COR-L47 (cell line): ENCODE measurements at regions not wholly inside any gene's neighbourhood (a gene's known extent, or its start where the extent isn't known, plus 50 kb on each side); places are given as distances from the start of the nearest gene placed in this dataset.
A peak's percentile ranks its signal among the peaks of the same experiment; 100 is the strongest.
"Not testable (repeated sequence)": the region's sequence is repeated elsewhere in the genome, so short reads cannot be mapped to it uniquely, and the experiment has no call there.

Experiments used
- DNase-seq: peaks from one replicate; lab custom pipeline; 2025; lab: John Stamatoyannopoulos, UW

DNA sequence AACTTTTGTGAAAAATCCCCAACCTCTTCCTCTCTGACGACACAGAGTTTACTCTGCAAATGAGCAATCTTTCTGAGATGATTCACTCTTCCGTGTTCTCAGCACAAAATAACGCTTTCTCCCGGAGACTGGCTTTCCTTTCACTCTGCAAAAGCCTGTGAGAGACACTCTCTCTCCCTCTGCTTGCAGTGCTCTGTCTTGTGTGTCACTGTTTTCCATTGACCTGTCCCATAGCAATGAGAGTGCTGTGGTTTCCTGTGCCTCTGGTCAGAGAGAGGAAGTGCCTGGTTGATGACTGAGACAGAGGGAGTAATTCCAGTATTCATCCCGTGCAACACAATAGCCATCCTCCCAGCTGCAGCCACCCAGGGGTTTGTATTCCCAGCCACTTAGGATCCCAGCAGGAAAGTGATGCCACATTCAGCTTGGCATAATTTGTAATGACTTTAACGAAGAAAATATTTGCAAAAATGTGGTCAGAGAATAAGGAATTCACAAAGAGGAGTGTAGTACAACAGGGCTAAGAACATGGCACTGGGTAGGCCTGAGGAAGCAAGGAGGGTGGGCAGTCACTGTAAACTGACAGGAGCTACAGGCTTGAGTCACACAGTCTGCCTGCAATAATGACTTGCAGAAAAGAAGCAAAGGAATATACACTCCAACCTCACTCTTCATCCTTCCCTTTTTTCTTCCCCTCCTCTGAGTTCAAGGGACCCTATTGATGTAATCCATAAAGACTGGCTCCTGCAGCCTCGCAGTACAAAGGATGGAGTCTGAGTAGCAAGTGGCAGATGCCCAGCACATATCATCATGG, 463.5 kb upstream of the RGMB start:
- DNase-seq = peak; percentile 46

DNA sequence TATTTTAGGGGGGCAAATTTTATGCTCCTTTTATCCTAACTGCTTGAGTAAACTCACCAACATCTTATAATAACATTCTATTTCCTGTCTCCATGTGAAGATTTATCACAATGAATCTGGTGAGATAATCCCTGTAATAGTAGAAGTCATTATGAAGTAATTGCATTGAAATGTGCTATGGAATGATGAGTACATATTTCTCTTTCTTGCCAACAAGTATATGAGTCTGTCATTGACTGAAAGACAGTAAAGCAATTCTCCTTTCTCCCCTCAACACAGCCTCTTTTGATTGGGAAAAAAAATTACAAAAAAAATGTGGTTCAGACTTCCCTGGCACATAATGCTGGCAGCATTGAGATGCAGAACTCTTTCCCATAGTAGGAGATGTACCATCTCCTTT, 459.2 kb upstream of the RGMB start:
- DNase-seq = no peak

DNA sequence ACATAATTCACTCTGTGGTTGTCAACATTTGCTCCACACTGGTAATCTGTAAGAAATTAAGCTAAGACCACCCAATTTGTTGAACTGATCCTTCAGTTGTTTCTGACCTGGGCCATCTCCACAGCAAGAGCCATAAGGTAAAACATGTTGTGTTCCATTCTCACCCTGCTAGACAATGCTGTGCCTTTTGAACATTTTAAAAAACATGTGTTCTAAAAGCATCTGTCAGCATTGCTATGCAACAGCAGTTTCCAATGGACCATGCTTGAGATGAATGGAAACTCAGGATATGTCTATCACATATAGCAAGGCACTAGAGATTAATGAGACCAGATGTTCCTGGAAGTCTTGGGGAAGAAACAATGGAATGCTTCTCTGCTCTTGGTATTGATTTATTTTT, 455.1 kb upstream of the RGMB start:
- no peak for DNase-seq

DNA sequence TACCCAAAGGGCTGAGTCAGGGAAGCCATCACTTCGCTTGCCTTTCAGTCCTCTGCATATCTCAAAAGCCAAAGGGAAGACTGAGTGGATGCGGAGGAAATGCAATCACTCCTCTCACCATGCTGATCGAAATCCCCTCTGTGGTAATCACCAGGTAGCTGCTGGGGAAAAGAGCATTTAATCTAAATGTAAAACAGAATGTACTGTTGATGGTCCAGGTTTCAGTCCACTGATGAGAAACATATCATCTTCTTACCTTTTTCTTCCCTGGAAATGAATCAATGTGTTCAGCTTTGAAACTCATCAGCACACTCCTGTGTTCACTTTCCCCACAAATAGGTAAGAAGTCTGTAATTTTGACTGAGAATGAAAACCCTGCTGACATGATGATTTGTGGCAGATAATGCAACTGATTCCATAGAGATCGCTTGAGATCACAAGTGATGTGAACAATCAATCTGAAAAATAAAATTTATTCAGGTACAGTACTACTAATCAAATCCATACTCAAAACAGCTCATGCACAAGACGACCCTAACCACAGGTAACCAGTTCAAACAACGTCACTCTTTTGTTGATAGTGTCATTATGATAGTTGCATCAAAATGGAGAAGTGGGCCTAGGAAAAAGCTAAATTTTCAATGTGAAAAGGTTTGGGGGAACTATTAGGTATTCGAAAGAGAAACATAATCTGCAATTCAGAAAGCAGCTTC, 454.0 kb upstream of the RGMB start:
- DNase-seq = no peak

DNA sequence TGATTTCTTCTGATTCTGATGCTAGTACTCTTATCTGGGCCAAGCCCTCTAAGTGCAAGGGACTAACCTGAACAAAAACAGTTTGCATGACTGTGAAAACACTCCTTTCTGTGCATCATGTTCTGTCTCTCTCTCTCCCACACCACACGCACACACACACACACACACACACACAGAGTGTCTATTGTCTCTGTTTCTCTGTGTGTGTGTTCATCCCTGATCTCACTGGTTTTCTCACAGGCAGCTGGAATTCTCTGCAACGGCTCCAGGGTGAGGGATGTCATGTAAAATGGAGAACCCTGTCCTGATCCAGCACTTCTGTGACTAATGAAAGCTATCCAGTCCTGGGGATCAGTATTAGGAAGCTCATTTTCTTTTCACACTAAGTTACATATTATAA, 453.1 kb upstream of the RGMB start:
- DNase-seq = no peak

DNA sequence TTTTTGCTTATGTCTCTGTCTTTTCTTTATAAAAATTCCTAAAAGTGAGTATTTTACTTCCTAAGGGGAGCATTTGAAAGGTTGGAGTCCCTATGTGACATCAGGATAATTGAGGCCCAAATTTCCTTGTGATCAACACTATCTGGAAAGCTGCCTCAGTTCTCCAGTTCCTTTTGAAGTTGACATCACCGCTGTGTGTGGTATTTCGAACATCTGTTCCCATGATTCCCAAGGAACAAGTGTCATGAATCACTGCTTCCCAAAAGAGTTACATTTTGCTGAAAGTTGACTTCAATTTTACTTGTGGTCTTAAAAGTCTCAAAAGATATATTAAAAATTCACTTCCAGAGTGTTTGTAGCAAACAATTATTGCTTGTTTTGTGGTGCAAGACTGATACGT, 452.1 kb upstream of the RGMB start:
- DNase-seq = no peak

DNA sequence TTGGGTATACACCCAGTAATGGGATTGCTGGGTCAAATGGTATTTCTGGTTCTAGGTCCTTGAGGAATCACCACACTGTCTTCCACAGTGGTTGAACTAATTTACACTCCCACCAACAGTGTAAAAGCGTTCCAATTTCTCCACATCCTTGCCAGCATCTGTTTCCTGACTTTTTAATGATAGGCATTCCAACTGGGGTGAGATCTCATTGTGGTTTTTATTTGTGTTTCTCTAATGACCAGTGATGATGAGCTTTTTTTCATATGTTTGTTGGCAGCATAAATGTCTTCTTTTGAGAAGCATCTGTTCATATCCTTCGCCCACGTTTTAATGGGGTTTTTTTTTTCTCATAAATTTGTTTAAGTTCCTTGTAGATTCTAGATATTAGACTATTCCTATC, 448.3 kb upstream of the RGMB start:
- not testable (repeated sequence) for DNase-seq

DNA sequence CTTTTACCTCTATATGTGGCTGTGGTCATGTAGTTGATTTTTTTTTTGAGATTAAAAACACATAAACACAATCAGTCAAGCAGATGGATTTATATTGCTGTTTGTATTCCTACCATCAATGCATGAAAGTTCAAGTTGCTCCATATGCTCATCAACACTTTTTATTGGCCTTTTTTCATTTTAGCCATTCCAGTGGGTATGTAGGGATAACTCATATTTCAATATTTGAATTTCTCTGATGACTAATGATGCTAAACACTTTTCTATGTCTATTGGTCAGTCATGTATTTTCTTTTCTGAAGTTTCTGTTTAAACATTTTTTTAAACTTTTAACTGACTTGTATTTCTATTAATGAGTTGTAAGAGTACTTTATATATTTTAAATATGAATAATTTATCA, 445.4 kb upstream of the RGMB start:
- DNase-seq = no peak

DNA sequence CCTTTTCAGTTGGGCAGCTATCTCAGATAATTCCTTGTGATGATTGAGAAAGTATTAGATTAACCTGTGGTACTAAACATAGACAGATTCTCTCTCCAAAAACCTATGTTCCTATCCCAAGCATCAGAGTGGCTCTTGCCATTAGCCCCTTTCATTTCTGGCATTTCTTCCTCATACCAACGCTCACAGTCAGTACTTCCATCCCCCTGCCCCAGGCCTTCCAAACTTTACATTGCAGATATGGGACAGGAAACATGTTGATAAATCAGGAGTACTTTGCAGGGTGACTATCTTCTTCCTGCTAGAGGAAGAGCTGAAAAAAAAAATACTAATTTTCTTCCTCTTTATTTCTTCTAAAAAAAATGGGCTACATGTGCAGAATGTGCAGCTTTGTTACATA, 442.6 kb upstream of the RGMB start:
- DNase-seq = no peak

DNA sequence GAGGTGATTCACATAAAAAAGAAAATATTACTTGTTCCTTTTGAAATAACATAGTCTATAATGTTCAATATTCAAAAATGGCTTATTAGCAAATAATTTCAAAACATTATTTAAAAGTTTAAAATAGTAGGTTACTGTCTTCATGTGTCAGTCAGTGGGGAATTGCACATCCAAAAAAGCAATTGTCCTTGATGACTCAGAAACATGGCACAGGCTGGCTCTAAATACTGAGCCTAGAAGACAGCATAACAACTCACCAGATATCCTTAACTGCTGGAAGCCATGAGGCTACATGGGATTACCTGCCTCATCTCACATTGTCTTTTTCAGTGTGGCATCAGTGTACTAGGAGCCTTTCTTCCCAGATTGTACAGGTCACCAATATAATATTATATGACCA, 439.5 kb upstream of the RGMB start:
- no peak for DNase-seq

DNA sequence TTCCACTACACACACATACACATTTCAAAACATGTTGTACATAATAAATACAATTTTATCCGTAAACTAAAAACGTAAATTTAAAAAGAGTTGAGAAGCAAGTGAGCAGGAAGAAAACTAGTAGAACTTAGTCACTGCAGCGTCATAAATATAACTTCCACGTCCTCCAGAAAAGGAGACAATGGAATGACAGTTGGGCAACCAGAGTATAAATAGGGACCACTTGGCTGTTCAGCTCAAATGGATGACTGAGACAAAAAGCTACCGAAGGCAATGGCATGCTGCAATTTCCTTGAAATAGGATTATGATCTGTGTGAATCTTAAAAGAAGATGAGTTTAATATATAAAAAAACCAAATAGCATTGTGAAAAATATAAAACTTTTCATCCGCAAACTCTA, 438.5 kb upstream of the RGMB start:
- no peak for DNase-seq

DNA sequence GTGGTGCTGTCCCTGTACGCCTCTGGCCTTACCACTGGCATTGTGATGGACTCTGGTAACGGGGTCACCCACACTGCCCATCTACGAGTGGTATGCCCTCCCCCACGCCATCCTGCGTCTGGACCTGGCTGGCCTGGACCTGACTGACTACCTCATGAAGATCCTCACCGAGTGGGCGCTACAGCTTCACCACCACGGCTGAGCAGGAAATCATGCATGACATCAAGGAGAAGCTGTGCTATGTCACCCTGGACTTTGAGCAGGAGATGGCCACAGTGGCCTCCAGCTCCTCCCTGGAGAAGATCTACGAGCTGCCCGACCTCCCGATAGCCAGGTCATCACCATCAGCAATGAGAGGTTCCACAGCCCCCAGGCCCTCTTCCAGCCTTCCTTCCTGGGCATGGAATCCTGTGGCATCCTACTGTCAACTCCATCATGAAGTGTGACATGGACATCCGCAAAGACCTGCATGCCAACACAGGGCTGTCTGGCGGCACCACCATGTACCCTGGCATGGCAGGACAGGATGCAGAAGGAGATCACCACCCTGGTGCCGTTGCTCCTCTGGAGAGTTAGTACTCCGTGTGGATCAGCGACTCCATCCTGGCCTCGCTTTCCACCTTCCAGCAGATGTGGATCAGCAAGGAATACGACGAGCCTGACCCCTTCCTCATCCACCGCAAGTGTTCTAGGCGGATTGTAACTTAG, 434.2 kb upstream of the RGMB start:
- no peak for DNase-seq

DNA sequence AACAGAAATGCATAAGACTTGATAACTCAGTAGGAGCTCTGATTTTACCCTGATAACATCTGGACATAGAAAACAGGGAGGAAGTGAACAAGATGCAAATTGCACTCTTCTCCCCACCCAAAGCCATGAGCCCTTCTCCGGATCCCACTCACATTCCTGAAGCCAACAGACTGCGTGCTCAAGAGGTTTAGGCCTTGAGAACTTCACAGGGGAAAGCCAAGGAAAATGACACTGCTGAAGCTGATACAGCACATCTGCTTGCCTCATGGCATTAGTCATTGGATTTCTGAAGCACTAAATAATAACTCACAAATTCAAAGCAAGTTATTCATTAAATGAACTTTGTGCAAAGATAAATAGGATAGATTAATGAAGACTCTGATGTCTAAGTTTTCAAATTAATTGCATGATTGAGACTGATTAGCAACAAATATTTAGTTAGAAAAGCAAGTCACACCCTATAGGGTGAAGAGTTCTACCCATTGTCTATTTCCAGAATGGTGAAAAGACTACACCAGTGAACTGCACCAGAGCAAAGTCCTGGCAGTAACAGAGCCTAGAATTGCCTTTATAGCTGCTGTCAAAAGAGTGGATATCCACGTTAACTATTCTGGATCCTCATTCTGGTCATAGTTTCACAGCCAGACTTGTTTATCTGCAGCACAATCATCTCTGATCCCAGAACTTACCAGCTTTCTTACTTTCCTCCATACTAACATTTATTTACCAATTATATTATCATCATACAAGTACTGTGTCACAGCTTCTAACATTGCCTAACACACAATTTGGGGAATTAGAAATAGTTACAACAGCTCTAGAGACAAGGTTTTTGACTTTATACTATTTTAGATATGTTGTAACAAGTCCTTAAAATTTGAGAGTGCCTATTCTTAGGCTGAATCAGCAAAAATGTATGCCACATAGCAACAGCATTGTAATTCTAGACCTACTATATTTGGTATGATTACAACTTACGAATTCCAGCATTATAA, 432.1 kb upstream of the RGMB start:
- DNase-seq = no peak

DNA sequence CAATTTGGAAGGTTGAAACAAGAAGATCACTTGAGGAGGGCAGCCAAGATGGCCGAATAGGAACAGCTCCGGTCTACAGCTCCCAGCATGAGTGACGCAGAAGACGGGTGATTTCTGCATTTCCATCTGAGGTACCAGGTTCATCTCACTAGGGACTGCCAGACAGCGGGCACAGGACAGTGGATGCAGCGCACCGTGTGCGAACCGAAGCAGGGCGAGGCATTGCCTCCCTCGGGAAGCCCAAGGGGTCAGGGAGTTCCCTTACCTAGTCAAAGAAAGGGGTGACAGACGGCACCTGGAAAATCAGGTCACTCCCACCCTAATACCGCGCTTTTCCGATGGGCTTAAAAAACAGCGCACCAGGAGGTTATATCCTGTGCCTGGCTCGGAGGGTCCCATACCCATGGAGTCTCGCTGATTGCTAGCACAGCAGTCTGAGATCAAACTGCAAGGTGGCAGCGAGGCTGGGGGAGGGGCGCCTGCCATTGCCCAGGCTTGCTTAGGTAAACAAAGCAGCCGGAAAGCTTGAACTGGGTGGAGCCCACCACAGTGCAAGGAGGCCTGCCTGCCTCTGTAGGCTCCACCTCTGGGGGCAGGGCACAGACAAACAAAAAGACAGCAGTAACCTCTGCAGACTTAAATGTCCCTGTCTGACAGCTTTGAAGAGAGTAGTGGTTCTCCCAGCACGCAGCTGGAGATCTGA, 430.4 kb upstream of the RGMB start:
- DNase-seq = not testable (repeated sequence)

DNA sequence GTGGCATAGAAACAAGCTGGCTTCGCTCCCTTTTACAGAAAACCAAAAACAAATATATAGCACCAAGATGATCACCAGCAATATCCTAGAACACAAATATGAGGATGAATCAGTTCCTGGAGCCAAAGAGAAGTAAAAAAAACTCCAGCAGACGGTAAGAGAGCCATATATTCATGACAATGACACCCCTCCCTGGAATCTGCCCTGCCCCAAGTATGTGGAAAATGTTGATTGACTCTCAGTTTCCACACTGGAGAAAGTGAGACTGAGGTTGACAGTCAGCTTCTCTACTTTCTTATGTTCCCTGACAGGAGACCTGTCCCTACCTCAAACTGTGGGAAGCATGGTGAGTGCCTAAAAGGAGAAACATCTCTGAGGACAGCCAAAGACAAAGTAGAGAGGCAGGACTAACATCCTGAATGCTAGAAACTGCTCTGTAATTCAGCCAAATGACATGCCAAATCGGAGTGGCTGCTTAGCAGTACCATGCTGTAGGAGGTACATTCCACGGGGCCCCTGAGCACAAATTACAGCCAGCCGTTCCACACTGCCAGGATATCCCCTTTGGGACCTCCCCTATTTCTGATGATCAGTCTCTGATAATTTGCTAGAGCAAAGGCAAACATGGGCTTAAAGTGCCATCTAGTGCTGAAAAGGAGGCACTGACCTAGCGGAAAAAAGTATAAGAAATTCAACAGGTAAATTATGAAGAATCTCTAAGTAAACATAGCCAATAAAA, 424.0 kb upstream of the RGMB start:
- DNase-seq = no peak

DNA sequence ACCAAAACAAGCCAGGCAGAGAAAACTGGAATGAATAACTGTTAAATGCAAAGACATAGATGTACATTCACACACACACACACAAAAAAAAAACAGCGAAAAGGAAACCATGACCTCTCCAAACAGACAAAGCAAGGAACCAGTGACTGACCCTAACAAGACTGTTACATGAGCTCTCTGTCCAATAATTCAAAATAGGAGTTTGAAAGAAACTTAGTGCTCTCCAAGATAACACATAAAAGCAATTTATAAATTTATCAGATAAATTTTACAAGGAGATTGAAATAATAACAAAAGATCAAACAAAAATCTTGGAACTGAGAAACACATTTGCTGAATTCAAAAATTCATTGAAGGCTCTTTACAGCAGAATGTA, 423.5 kb upstream of the RGMB start:
- DNase-seq = no peak

DNA sequence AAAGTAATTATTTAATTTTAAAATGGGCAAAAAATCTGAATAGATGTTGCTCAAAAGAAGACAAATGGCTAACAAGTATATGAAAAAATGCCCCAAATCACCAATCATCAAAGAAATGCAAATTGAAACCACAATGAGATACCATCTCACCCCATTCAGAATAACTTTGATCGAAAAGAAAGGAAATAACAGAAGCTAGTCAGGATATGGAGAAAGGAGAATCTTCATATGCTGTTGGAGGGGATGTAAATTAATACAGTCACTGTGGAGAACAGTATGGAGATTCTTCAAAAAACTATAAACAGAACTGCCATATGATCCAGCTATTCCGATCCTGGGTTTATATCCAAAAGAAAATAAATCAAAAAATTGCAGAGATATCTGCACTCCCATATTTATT, 418.5 kb upstream of the RGMB start:
- DNase-seq = no peak

DNA sequence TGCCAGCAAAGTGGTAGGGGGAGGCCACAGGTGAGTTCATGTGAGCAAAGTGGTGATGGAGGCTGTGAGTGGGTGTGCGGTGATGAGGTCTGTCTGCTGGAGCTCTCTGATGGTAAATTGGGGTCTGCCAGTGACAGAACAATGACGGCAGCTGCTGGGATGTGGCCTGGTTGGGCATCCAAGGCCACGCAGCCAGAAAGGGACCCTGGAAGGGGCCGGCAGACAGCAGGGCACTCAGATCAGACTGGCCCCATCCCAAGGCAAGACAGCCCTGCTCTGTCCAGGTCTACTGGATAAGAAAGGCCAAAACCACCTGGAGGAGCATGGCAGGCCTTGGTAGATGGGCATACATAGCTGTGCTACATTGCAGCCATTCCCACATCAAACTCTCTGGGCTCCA, 412.9 kb upstream of the RGMB start:
- no peak for DNase-seq

DNA sequence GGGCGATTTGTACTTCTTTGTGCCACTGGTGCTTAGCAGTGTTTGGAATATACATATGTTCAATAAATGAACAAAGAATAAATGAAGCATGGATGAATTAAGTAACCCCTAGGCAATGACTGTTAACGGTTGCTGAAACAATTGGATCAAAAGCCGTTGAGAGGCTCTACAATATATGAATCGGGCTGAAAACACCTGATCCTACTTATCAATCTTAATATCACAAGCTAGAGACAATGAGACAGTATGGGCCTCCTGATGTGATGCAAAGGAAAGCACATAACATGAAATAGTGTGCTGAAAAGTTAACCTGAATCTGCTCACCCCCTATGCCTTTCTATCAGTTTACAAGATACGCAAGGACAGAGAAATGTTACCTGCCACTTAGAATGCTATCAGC, 410.3 kb upstream of the RGMB start:
- DNase-seq = no peak

DNA sequence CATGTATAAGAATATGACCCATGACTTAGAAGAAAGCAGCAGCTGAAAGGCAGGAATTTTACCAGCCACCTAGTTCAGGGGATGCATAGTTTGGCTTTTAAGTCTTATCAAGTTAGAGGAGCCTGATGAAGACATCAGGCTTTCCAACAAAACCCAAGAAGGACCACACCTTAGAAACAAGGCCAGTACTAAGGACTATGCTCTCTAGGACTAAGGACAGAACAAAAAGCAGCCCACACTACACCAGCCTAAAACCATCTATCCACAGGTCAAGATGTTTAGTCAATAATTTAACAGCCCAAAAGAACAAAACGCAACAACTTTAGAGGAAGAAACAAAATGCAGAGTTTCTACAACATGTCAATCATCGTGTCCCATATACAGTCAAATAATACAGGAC, 408.9 kb upstream of the RGMB start:
- no peak for DNase-seq

DNA sequence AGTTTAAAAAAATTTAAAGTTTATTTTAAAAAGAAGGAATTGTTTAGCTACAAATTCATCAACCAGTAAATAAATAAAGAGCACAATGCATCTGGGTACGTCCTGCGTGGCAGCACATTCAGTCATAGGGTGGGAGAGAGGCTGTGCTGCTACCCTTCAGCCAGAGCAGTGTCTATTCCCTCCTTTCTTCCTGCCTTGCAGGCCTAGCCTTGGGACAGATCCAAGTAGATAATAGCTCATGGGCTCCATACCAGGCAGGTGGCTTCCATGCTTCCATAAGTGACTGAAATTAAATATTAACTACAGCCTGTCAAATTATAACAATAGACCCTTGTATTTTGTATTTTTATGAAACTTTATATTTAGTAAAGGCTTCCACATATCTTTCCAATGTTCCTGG, 408.3 kb upstream of the RGMB start:
- peak; percentile 64 for DNase-seq
